Hepatocyte (in vitro differentiated cells): ENCODE measurements at regions not wholly inside any gene's neighbourhood (a gene's known extent, or its start where the extent isn't known, plus 50 kb on each side); places are given as distances from the start of the nearest gene placed in this dataset.
"Not testable (repeated sequence)": the region's sequence is repeated elsewhere in the genome, so short reads cannot be mapped to it uniquely, and the experiment has no call there.

Experiments
- DNase-seq: peaks from one replicate; pipeline ENCODE4 v3.0.0-alpha.2; 2016; ENCODE audit warnings: low spot score
- H2AFZ ChIP-seq: fragments of 200-600 bp; sonication (generic); 2 replicates; pipeline ENCODE4 v1.6.0; 2016; ENCODE audit warnings: antibody characterized with exemption, mild to moderate bottlenecking
- H3K27ac ChIP-seq: fragments of 200-600 bp; sonication (generic); 2 replicates; pipeline ENCODE4 v1.5.1; 2016; ENCODE audit warnings: mild to moderate bottlenecking
- H3K27me3 ChIP-seq: fragments of 200-600 bp; sonication (generic); 2 replicates; pipeline ENCODE4 v1.6.1; 2016
- H3K36me3 ChIP-seq: fragments of 200-600 bp; sonication (generic); replicated peaks from 2 replicates; pipeline ENCODE4 v1.5.1; 2016; ENCODE audit warnings: low read depth; ENCODE audit not compliant: insufficient read depth
- H3K4me1 ChIP-seq: fragments of 200-600 bp; sonication (generic); 2 replicates; pipeline ENCODE4 v1.5.1; 2016; ENCODE audit warnings: mild to moderate bottlenecking, moderate library complexity; ENCODE audit not compliant: insufficient read depth
- H3K4me2 ChIP-seq: fragments of 200-600 bp; sonication (generic); 2 replicates; pipeline ENCODE4 v1.6.0; 2016
- H3K4me3 ChIP-seq: fragments of 200-600 bp; sonication (generic); 2 replicates; pipeline ENCODE4 v1.5.1; 2016; ENCODE audit warnings: mild to moderate bottlenecking
- H3K79me2 ChIP-seq: fragments of 200-600 bp; sonication (generic); 2 replicates; pipeline ENCODE4 v1.6.0; 2017; ENCODE audit warnings: mild to moderate bottlenecking
- H3K9me2 ChIP-seq: fragments of 200-600 bp; sonication (generic); replicated peaks from 2 replicates; pipeline ENCODE4 v1.6.0; 2017; ENCODE audit warnings: mild to moderate bottlenecking; ENCODE audit not compliant: insufficient read depth
- H3K9me3 ChIP-seq: fragments of 200-600 bp; sonication (generic); 2 replicates; pipeline ENCODE4 v1.5.1; 2016; ENCODE audit warnings: low read depth, mild to moderate bottlenecking
- H4K20me1 ChIP-seq: fragments of 200-600 bp; sonication (generic); 2 replicates; pipeline ENCODE4 v1.6.0; 2016; ENCODE audit warnings: mild to moderate bottlenecking; ENCODE audit not compliant: insufficient read depth, poor library complexity, severe bottlenecking
- CTCF ChIP-seq: fragments of 200-600 bp; sonication (generic); IDR thresholded peaks from 2 replicates; pipeline ENCODE4 v1.5.1; 2016; ENCODE audit warnings: antibody characterized with exemption, mild to moderate bottlenecking; ENCODE audit not compliant: poor library complexity
- EZH2 ChIP-seq: fragments of 200-600 bp; sonication (generic); IDR thresholded peaks from 2 replicates; pipeline ENCODE4 v1.6.1; 2016; ENCODE audit warnings: antibody characterized with exemption, mild to moderate bottlenecking, borderline replicate concordance
- EZH2phosphoT487 ChIP-seq: fragments of 200-600 bp; sonication (generic); IDR thresholded peaks from one replicate; pipeline ENCODE4 v1.6.1; 2018; ENCODE audit warnings: antibody characterized with exemption, mild to moderate bottlenecking, low read depth, moderate library complexity; ENCODE audit not compliant: unreplicated experiment, severe bottlenecking
- WGBS: methylation state at CpG from one replicate; pipeline ENCODE4 v1.1.6; 2016; ENCODE audit warnings: low lambda C conversion rate; ENCODE audit errors: missing lambda C conversion rate; 5-methylcytosine and 5-hydroxymethylcytosine counted together

- Histone ChIP-seq H3K27ac (no peak overlapping the region), H2AFZ (no peak overlapping the region), H3K9me2 (no peaks in the 10 kb centered on the region), H3K79me2 (no peaks in the 10 kb centered on the region), H3K4me1 (no peaks in the 10 kb centered on the region), H3K4me2 (no peak overlapping the region), H3K9me3 (no peaks in the 10 kb centered on the region), H3K4me3 (no peak overlapping the region), H3K36me3 (no peaks in the 10 kb centered on the region), H4K20me1 (no peaks in the 10 kb centered on the region), H3K27me3 (no peaks in the 10 kb centered on the region)
- WGBS: 52% methylated on average over 1 of the region's 1 CpG
- no peak for DNase-seq
- TF ChIP-seq EZH2 (no peak), EZH2phosphoT487 (no peak), CTCF (no peak)
Observed at GRCh38 chrX:82765811-82766210, 742.3 kb upstream of the POU3F4 start.

GRCh38 chrX:82775426-82775825 lies 732.7 kb upstream of the POU3F4 start:
- Histone ChIP-seq H2AFZ (no peak overlapping the region), H3K79me2 (no peaks in the 10 kb centered on the region)
- TF ChIP-seq EZH2: no peak
- TF ChIP-seq CTCF: no peak
- no peak for TF ChIP-seq EZH2phosphoT487

GRCh38 chrX:82782014-82782413 lies 726.1 kb upstream of the POU3F4 start:
- H3K27me3 ChIP-seq: no peaks in the 10 kb centered on the region

More at GRCh38 chrX:82775426-82775825, 732.7 kb upstream of the POU3F4 start:
- H3K27me3 ChIP-seq: no peaks in the 10 kb centered on the region
- WGBS: 59% methylated on average over 3 of the region's 3 CpGs
- H3K4me2 ChIP-seq: no peak overlapping the region
- H3K4me1 ChIP-seq: no peaks in the 10 kb centered on the region
- no peak overlapping the region for H3K4me3 ChIP-seq
- no peaks in the 10 kb centered on the region for H3K9me3 ChIP-seq
- H4K20me1 ChIP-seq: no peaks in the 10 kb centered on the region
- H3K36me3 ChIP-seq: no peaks in the 10 kb centered on the region
- H3K27ac ChIP-seq: no peak overlapping the region
- no peaks in the 10 kb centered on the region for H3K9me2 ChIP-seq
- no peak for DNase-seq

GRCh38 chrX:82812902-82813301 lies 695.2 kb upstream of the POU3F4 start:
- not testable (repeated sequence) for DNase-seq, H3K27me3 ChIP-seq, H2AFZ ChIP-seq, H3K79me2 ChIP-seq, H3K4me1 ChIP-seq, H3K4me2 ChIP-seq, H3K9me2 ChIP-seq, H3K9me3 ChIP-seq, H3K4me3 ChIP-seq, H3K27ac ChIP-seq, H4K20me1 ChIP-seq, H3K36me3 ChIP-seq
- WGBS: 85% methylated on average over 5 of the region's 5 CpGs

More at GRCh38 chrX:82782014-82782413, 726.1 kb upstream of the POU3F4 start:
- no peaks in the 10 kb centered on the region for H4K20me1 ChIP-seq
- 59% methylated on average over 4 of the region's 4 CpGs for WGBS
- no peaks in the 10 kb centered on the region for H3K36me3 ChIP-seq
- no peak overlapping the region for H3K4me2 ChIP-seq
- H3K79me2 ChIP-seq: no peaks in the 10 kb centered on the region
- no peak for DNase-seq
- H3K4me3 ChIP-seq: no peak overlapping the region
- H3K9me2 ChIP-seq: no peaks in the 10 kb centered on the region
- no peak overlapping the region for H3K27ac ChIP-seq
- H2AFZ ChIP-seq: no peak overlapping the region
- TF ChIP-seq EZH2: no peak
- TF ChIP-seq CTCF: no peak
- no peak for TF ChIP-seq EZH2phosphoT487
- no peaks in the 10 kb centered on the region for H3K4me1 ChIP-seq
- no peaks in the 10 kb centered on the region for H3K9me3 ChIP-seq
